ENCODE measurements at regions not wholly inside any gene's neighbourhood (a gene's known extent, or its start where the extent isn't known, plus 50 kb on each side); places are given as distances from the start of the nearest gene placed in this dataset.
A peak's percentile ranks its signal among the peaks of the same experiment; 100 is the strongest.

DNA sequence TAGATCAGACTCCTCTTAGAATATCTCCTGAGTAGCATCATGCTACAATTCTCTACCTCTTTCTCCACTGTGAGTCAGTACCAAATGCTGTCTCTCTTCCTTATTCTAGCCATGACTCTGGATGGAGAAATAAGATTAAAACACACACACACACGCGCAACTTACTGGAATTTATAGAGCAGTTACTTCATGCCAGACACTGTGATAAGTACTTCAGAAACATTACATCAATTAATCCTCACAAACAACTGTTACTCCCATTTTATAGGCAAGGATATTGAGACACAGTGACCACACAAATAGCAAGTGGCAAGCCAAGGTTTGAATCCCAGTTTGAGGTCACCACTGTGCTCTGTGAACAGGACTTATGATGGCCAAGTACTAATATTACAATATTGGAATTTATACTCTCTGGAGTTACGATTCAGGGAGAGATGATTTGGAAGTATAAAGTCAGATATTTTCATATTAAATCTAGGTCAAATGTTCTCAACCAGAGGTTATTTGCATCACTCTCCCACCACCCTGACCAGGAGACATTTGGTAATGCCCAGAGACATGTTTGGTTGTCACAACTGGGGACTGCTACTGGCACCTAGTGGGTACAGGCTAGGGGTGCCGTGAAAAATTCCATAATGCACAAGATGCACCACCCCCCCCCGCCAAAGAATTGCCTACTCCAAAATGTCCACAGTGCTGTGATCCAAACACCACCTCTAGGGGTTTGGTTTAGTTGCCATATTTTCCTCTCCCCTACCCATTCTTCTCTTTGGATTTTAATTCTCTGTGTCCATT is 221.6 kb downstream of the LTN1 start:
- 58 to 78% methylated on average over 4 to 5 of the region's 5 CpGs for WGBS, 2 donors
- peak overlapping the region; percentile 39 to 84 (median 70) for H3K27ac ChIP-seq
- no peak for DNase-seq
- H3K4me1 ChIP-seq: no peaks in the 10 kb centered on the region
- H3K36me3 ChIP-seq: no peaks in the 10 kb centered on the region
- no peak for TF ChIP-seq POLR2A (IDR thresholded peaks at IDR 0.05)
- TF ChIP-seq, protein P1, sequence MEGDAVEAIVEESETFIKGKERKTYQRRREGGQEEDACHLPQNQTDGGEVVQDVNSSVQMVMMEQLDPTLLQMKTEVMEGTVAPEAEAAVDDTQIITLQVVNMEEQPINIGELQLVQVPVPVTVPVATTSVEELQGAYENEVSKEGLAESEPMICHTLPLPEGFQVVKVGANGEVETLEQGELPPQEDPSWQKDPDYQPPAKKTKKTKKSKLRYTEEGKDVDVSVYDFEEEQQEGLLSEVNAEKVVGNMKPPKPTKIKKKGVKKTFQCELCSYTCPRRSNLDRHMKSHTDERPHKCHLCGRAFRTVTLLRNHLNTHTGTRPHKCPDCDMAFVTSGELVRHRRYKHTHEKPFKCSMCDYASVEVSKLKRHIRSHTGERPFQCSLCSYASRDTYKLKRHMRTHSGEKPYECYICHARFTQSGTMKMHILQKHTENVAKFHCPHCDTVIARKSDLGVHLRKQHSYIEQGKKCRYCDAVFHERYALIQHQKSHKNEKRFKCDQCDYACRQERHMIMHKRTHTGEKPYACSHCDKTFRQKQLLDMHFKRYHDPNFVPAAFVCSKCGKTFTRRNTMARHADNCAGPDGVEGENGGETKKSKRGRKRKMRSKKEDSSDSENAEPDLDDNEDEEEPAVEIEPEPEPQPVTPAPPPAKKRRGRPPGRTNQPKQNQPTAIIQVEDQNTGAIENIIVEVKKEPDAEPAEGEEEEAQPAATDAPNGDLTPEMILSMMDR (IDR thresholded peaks at IDR 0.05): no peak
- H3K4me3 ChIP-seq: peak overlapping the region in 2 of 4 donors; percentile 8 to 28
- H3K9me3 ChIP-seq: no peaks in the 10 kb centered on the region
- intact Hi-C loops (cut with DNase I): no loop called here
- no peaks in the 10 kb centered on the region for H3K27me3 ChIP-seq

DNA sequence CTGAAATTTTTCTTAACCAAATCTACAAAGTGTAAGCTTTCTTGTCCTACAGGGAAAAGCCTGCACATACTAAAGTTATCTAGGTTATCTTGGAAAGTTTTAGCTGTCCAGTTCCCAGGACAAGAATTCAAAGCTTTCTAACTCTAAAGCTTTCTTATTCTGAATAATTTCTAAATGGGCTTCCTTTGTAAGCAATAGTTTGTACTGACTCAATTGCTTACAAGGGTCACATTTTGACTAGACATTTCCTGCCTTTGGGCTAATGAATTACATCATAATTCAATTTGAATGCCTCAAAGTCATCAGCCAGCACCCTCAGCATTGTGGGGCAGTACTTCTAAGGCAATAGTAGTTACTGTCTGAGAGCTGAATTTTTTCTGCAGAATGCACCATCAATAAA is 223.0 kb downstream of the LTN1 start:
- Histone ChIP-seq H3K27ac (peak overlapping the region in 2 of 4 donors; percentile 80 to 84), H3K4me3 (no peak overlapping the region), H3K9me3 (no peaks in the 10 kb centered on the region), H3K4me1 (no peaks in the 10 kb centered on the region), H3K36me3 (no peaks in the 10 kb centered on the region), H3K27me3 (no peaks in the 10 kb centered on the region)
- intact Hi-C loops (cut with DNase I): no loop called here
- no peak for TF ChIP-seq POLR2A (IDR thresholded peaks at IDR 0.05)
- TF ChIP-seq, protein P1 (IDR thresholded peaks at IDR 0.05): no peak
- no peak for DNase-seq

DNA sequence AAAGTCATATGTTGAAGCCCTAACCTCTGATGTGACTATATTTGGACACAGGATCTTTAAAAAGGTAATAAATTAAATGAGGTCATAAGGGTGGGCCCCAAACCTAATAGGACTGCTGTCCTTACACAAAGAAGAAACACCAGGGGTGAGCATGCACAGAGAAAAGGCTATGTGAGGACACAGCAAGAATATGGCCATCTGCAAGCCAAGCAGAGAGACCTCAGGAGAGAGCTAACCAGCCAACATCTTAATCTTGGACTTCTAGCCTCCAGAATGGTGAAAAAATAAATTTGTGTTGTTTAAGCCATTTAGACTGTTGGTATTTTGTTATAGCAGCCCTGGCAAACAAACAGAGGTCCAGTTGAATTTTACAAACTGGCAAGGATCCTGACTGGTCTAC is 223.9 kb downstream of the LTN1 start:
- no peaks in the 10 kb centered on the region for H3K27me3 ChIP-seq
- intact Hi-C loops (cut with DNase I): no loop called here
- H3K4me1 ChIP-seq: no peaks in the 10 kb centered on the region
- no peaks in the 10 kb centered on the region for H3K9me3 ChIP-seq
- no peak overlapping the region for H3K4me3 ChIP-seq
- TF ChIP-seq POLR2A (IDR thresholded peaks at IDR 0.05): no peak
- TF ChIP-seq, protein P1 (IDR thresholded peaks at IDR 0.05): no peak
- H3K27ac ChIP-seq: peak overlapping the region in 2 of 4 donors; percentile 80 to 84
- no peak for DNase-seq
- H3K36me3 ChIP-seq: no peaks in the 10 kb centered on the region

DNA sequence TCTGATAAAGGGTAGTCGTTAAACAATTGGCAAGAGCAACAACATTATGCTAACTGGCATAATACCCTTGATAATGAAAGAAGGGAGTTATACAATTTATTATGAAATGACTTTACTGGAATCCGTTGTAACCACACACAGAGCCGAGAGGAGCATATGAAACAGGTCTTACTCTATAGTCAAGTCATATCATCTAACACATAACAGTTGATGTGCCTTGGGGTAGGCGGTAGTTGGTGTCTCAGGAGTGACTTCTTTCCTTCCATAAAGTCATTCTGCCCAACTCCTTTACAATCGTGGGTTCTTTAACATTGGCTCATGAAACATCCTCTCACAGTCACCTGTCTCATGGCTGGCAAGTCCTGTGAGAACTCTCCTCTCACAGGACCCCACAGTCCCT is 225.2 kb downstream of the LTN1 start:
- H3K27me3 ChIP-seq: no peaks in the 10 kb centered on the region
- WGBS, 2 donors: 64 to 76% methylated on average over 5 of the region's 5 CpGs
- no peaks in the 10 kb centered on the region for H3K4me1 ChIP-seq
- DNase-seq: no peak
- H3K27ac ChIP-seq: no peak overlapping the region
- intact Hi-C loops (cut with DNase I): no loop called here
- H3K9me3 ChIP-seq: no peaks in the 10 kb centered on the region
- H3K36me3 ChIP-seq: no peaks in the 10 kb centered on the region
- TF ChIP-seq, protein P1 (IDR thresholded peaks at IDR 0.05): no peak
- no peak for TF ChIP-seq POLR2A (IDR thresholded peaks at IDR 0.05)
- H3K4me3 ChIP-seq: no peak overlapping the region

DNA sequence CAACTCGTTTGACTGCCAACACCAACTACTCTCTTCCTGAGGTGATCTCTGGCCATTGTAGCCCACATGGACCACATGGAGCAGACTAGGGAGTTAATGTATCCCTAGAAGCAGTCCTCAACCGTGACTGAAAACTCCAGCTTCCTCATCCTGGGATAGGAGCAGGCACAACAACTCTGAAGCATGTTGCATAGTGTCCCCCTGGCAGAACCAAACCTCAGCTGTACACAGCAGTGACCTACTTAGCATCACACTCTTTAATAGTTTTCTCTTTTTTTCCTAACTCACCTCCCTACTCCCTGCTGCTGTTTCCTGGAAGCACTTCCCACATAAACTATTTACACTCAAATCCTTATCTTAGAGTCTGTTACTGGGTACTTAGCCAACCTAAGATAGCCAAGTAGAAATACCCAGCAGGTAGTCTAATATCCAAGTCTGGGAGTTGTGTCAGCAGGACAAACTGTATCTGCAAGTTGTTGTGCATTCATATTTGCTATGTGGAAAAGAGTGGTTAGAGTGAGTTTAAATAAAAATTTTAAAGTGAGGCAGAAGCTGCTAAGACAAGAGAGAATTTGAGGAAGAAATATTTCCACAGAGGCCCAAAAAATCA is 228.8 kb downstream of the LTN1 start:
- Histone ChIP-seq H3K9me3 (no peaks in the 10 kb centered on the region), H3K27me3 (no peaks in the 10 kb centered on the region), H3K27ac (no peak overlapping the region), H3K36me3 (no peaks in the 10 kb centered on the region), H3K4me3 (no peak overlapping the region), H3K4me1 (no peaks in the 10 kb centered on the region)
- intact Hi-C loops (cut with DNase I): no loop called here
- TF ChIP-seq, protein P1 (IDR thresholded peaks at IDR 0.05): no peak
- TF ChIP-seq POLR2A (IDR thresholded peaks at IDR 0.05): no peak
- 20 to 43% methylated on average over 2 of the region's 2 CpGs for WGBS, 2 donors
- no peak for DNase-seq
